ENCODE measurements at regions not wholly inside any gene's neighbourhood (a gene's known extent, or its start where the extent isn't known, plus 50 kb on each side); places are given as distances from the start of the nearest gene placed in this dataset.
"Not testable (repeated sequence)": the region's sequence is repeated elsewhere in the genome, so short reads cannot be mapped to it uniquely, and the experiment has no call there.

GRCh38 chr16:59959311-59959710, 1225.2 kb upstream of the GOT2 start:
- Histone ChIP-seq H3K27me3 (ENCODE audit: insufficient read depth, low read depth) (no peaks in the 10 kb centered on the region), H3K4me2 (no peak overlapping the region), H4K20me1 (ENCODE audit: insufficient read depth) (no peaks in the 10 kb centered on the region), H3K79me2 (ENCODE audit: low read depth) (no peaks in the 10 kb centered on the region), H3K9me2 (ENCODE audit: insufficient read depth) (no peaks in the 10 kb centered on the region), H2AFZ (no peak overlapping the region), H3K4me3 (no peak overlapping the region), H3K36me3 (ENCODE audit: low read depth) (no peaks in the 10 kb centered on the region), H3K27ac (no peak overlapping the region), H3K9me3 (ENCODE audit: insufficient read depth, low read depth) (no peaks in the 10 kb centered on the region), H3K4me1 (replicated peaks; ENCODE audit: insufficient read depth) (no peaks in the 10 kb centered on the region), H3F3A (ENCODE audit: insufficient read depth, low read depth) (no peaks in the 10 kb centered on the region)
- POLR2A ChIA-PET (ENCODE audit: unreplicated experiment), result no interaction called here
- CTCF ChIA-PET, result no interaction called here
- intact Hi-C loops (cut with micrococcal nuclease; ENCODE audit: unreplicated experiment), result no loop called here
- no peak for DNase-seq
- no TSS peak for BruUV-seq (replicated peaks)
- no peak for TF ChIP-seq EZH2 (IDR thresholded peaks at IDR 0.05; ENCODE audit: low read depth)

DNA sequence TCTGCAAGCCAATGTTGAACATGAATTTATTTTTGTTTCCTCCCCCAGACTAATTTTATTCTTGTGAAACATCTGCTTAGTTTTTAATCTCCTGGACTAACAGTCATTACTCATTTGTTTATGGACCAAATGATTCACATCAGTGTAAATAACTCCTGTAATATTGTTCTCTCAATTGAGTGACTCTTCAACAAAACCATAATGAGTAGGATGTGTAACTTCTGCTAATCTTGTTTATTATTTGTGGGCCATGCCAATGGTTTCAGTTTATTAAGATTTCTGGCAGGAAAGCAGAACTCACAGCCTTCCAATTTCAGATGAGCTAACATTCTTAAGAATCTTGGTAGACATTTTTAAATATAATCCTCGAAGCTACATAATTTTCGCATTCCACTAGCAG, 1216.3 kb upstream of the GOT2 start:
- no peaks in the 10 kb centered on the region for H3K27me3 ChIP-seq (ENCODE audit: insufficient read depth, low read depth)
- BruUV-seq (replicated peaks), result no TSS peak
- H3K36me3 ChIP-seq (ENCODE audit: low read depth), result no peaks in the 10 kb centered on the region
- H2AFZ ChIP-seq, result no peak overlapping the region
- no peak overlapping the region for H3K4me2 ChIP-seq
- no peaks in the 10 kb centered on the region; the same call in 1 of the 2 replicates for H3K9me2 ChIP-seq (ENCODE audit: insufficient read depth)
- H3K4me1 ChIP-seq (replicated peaks; ENCODE audit: insufficient read depth), result no peaks in the 10 kb centered on the region
- ChIA-PET CTCF (no interaction called here), POLR2A (ENCODE audit: unreplicated experiment) (no interaction called here)
- no peak overlapping the region for H3K27ac ChIP-seq
- intact Hi-C loops (cut with micrococcal nuclease; ENCODE audit: unreplicated experiment), result no loop called here
- H3F3A ChIP-seq (ENCODE audit: insufficient read depth, low read depth), result no peaks in the 10 kb centered on the region
- no peak for DNase-seq
- H3K79me2 ChIP-seq (ENCODE audit: low read depth), result no peaks in the 10 kb centered on the region
- H3K4me3 ChIP-seq, result no peak overlapping the region
- H4K20me1 ChIP-seq (ENCODE audit: insufficient read depth), result no peaks in the 10 kb centered on the region
- no peak for TF ChIP-seq EZH2 (IDR thresholded peaks at IDR 0.05; ENCODE audit: low read depth)
- TF ChIP-seq, protein P1, sequence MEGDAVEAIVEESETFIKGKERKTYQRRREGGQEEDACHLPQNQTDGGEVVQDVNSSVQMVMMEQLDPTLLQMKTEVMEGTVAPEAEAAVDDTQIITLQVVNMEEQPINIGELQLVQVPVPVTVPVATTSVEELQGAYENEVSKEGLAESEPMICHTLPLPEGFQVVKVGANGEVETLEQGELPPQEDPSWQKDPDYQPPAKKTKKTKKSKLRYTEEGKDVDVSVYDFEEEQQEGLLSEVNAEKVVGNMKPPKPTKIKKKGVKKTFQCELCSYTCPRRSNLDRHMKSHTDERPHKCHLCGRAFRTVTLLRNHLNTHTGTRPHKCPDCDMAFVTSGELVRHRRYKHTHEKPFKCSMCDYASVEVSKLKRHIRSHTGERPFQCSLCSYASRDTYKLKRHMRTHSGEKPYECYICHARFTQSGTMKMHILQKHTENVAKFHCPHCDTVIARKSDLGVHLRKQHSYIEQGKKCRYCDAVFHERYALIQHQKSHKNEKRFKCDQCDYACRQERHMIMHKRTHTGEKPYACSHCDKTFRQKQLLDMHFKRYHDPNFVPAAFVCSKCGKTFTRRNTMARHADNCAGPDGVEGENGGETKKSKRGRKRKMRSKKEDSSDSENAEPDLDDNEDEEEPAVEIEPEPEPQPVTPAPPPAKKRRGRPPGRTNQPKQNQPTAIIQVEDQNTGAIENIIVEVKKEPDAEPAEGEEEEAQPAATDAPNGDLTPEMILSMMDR (conservative IDR thresholded peaks at IDR 0.05), result no peak
- H3K9me3 ChIP-seq (ENCODE audit: insufficient read depth, low read depth), result no peaks in the 10 kb centered on the region

DNA sequence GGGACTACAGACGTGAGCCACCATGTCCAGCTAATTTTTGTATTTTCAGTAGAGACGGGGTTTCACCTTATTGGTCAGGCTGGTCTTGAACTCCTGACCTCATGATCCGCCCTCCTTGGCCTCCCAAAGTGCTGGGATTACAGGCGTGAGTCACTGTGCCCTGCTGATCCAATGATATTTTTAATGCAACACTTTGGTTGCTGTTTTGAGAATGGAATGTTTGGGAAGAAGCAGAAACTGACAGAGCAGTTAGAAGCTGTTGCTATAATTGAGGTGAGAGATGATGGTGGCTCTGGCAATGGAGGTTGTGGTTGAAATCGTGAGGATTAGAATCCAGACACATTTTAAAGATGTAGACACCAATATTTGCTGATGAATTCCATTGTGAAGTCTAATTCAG, 1209.9 kb upstream of the GOT2 start:
- H2AFZ ChIP-seq; intact Hi-C loops (cut with micrococcal nuclease; ENCODE audit: unreplicated experiment); H3K4me2 ChIP-seq; H3K9me3 ChIP-seq (ENCODE audit: insufficient read depth, low read depth); H4K20me1 ChIP-seq (ENCODE audit: insufficient read depth); DNase-seq; H3K9me2 ChIP-seq (ENCODE audit: insufficient read depth); H3K27me3 ChIP-seq (ENCODE audit: insufficient read depth, low read depth); H3K4me3 ChIP-seq; CTCF ChIA-PET; H3K36me3 ChIP-seq (ENCODE audit: low read depth); H3K27ac ChIP-seq; H3F3A ChIP-seq (ENCODE audit: insufficient read depth, low read depth); POLR2A ChIA-PET (ENCODE audit: unreplicated experiment); H3K4me1 ChIP-seq (replicated peaks; ENCODE audit: insufficient read depth); H3K79me2 ChIP-seq (ENCODE audit: low read depth); BruUV-seq (replicated peaks): not testable (repeated sequence)

DNA sequence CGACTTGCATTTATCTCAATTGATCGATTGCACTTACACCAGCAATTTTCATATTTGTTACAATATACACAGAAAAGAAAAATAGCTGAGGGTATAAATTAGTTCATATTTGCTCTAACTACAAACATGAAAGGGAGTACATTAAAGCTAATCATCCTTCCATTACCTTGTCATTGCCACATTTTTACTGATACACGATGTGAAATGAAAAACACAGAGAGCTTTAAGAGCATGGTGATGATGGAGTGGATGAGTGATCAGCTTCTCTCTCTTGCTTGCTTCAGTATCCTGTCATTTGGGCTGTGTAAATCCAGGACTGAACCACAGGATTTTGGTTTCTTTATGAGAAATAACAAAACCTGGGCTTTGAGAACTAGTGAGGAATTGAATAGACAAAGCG, 1207.5 kb upstream of the GOT2 start:
- Histone ChIP-seq H3K9me3 (ENCODE audit: insufficient read depth, low read depth) (no peaks in the 10 kb centered on the region), H3K4me2 (no peak overlapping the region), H3F3A (ENCODE audit: insufficient read depth, low read depth) (no peaks in the 10 kb centered on the region), H3K9me2 (ENCODE audit: insufficient read depth) (no peaks in the 10 kb centered on the region), H3K36me3 (ENCODE audit: low read depth) (no peaks in the 10 kb centered on the region), H4K20me1 (ENCODE audit: insufficient read depth) (no peaks in the 10 kb centered on the region), H3K4me1 (replicated peaks; ENCODE audit: insufficient read depth) (no peaks in the 10 kb centered on the region), H3K79me2 (ENCODE audit: low read depth) (no peaks in the 10 kb centered on the region), H3K4me3 (no peak overlapping the region), H3K27ac (no peak overlapping the region), H3K27me3 (ENCODE audit: insufficient read depth, low read depth) (no peaks in the 10 kb centered on the region), H2AFZ (no peak overlapping the region)
- CTCF ChIA-PET, result no interaction called here
- TF ChIP-seq EZH2 (IDR thresholded peaks at IDR 0.05; ENCODE audit: low read depth), result no peak
- TF ChIP-seq, protein P1 (conservative IDR thresholded peaks at IDR 0.05), result no peak
- no peak for DNase-seq
- POLR2A ChIA-PET (ENCODE audit: unreplicated experiment), result no interaction called here
- BruUV-seq (replicated peaks), result no TSS peak
- intact Hi-C loops (cut with micrococcal nuclease; ENCODE audit: unreplicated experiment), result no loop called here

Measured in PC-9 (cell line).